H9 (cell line): ENCODE measurements at regions not wholly inside any gene's neighbourhood (a gene's known extent, or its start where the extent isn't known, plus 50 kb on each side); places are given as distances from the start of the nearest gene placed in this dataset.
A peak's percentile ranks its signal among the peaks of the same experiment; 100 is the strongest.

Source experiments
- DNase-seq: peaks from one replicate; pipeline ENCODE4 v3.0.0-alpha.2; 2017
- H2AFZ ChIP-seq: one replicate; pipeline ENCODE4 v1.6.1; 2013; ENCODE audit warnings: mild to moderate bottlenecking, low read length, control low read depth, moderate library complexity
- H2AK5ac ChIP-seq: 2 replicates; pipeline ENCODE4 v1.6.1; 2013; ENCODE audit warnings: low read length, control low read depth, mixed read lengths; ENCODE audit not compliant: insufficient read length
- H2BK120ac ChIP-seq: one replicate; pipeline ENCODE4 v1.6.1; 2013; ENCODE audit warnings: low read depth, mild to moderate bottlenecking, low read length, control low read depth, inconsistent platforms; ENCODE audit not compliant: poor library complexity, severe bottlenecking
- H2BK12ac ChIP-seq: 2 replicates; pipeline ENCODE4 v1.6.1; 2013; ENCODE audit warnings: low read length, control low read depth, mixed read lengths, low read depth; ENCODE audit not compliant: insufficient read length
- H2BK15ac ChIP-seq: 2 replicates; pipeline ENCODE4 v1.6.1; 2013; ENCODE audit warnings: low read depth, low read length, control low read depth
- H2BK20ac ChIP-seq: one replicate; pipeline ENCODE4 v1.6.1; 2013; ENCODE audit warnings: low read depth, mild to moderate bottlenecking, low read length, control low read depth, inconsistent platforms; ENCODE audit not compliant: poor library complexity, severe bottlenecking
- H2BK5ac ChIP-seq: 2 replicates; pipeline ENCODE4 v1.6.1; 2013; ENCODE audit warnings: low read length, control low read depth, mixed read lengths; ENCODE audit not compliant: insufficient read length
- H3K14ac ChIP-seq: 2 replicates; pipeline ENCODE4 v1.6.1; 2013; ENCODE audit warnings: low read length, control low read depth; ENCODE audit not compliant: insufficient read depth
- H3K18ac ChIP-seq: 2 replicates; pipeline ENCODE4 v1.6.1; 2013; ENCODE audit warnings: low read depth, mild to moderate bottlenecking, mixed read lengths, low read length, control low read depth; ENCODE audit not compliant: insufficient read length
- H3K23ac ChIP-seq: 2 replicates; pipeline ENCODE4 v1.6.1; 2013; ENCODE audit warnings: low read length, control low read depth, mixed read lengths, low read depth; ENCODE audit not compliant: insufficient read length
- H3K23me2 ChIP-seq: 2 replicates; pipeline ENCODE4 v1.6.1; 2013; ENCODE audit warnings: low read depth, mild to moderate bottlenecking, mixed read lengths, low read length, control low read depth; ENCODE audit not compliant: insufficient read length, poor library complexity, severe bottlenecking
- H3K27ac ChIP-seq: 2 replicates; pipeline ENCODE4 v1.5.1; 2013; ENCODE audit warnings: low read length, control low read depth, mixed read lengths, low read depth; ENCODE audit not compliant: insufficient read length
- H3K27me3 ChIP-seq: 2 replicates; pipeline ENCODE4 v1.6.1; 2013; ENCODE audit warnings: low read length, control low read depth, inconsistent platforms; ENCODE audit not compliant: insufficient read depth
- H3K4ac ChIP-seq: 2 replicates; pipeline ENCODE4 v1.6.1; 2013; ENCODE audit warnings: low read depth, mild to moderate bottlenecking, control low read depth, inconsistent platforms, low read length, moderate library complexity
- H3K4me1 ChIP-seq: 2 replicates; pipeline ENCODE4 v1.6.1; 2013; ENCODE audit warnings: low read length, control low read depth, inconsistent platforms; ENCODE audit not compliant: insufficient read depth
- H3K4me2 ChIP-seq: 2 replicates; pipeline ENCODE4 v1.6.1; 2013; ENCODE audit warnings: low read length, control low read depth, mixed read lengths; ENCODE audit not compliant: insufficient read length, insufficient read depth
- H3K56ac ChIP-seq: 2 replicates; pipeline ENCODE4 v1.6.1; 2013; ENCODE audit warnings: low read depth, mild to moderate bottlenecking, mixed read lengths, low read length, control low read depth; ENCODE audit not compliant: insufficient read length
- H3K79me1 ChIP-seq: 2 replicates; pipeline ENCODE4 v1.6.1; 2013; ENCODE audit warnings: low read depth, mild to moderate bottlenecking, moderate library complexity, low read length, control low read depth, inconsistent platforms; ENCODE audit not compliant: insufficient read depth, poor library complexity, severe bottlenecking
- H3K79me2 ChIP-seq: 2 replicates; pipeline ENCODE4 v1.6.1; 2013; ENCODE audit warnings: low read length, control low read depth, inconsistent platforms; ENCODE audit not compliant: insufficient read depth
- H3K9ac ChIP-seq: 2 replicates; pipeline ENCODE4 v1.6.1; 2013; ENCODE audit warnings: low read length, control low read depth, mixed read lengths; ENCODE audit not compliant: insufficient read length; ENCODE audit errors: extremely low read depth
- H3K9me3 ChIP-seq: one replicate; pipeline ENCODE4 v1.6.1; 2013; ENCODE audit warnings: low read depth, low read length, inconsistent platforms; ENCODE audit not compliant: control insufficient read depth
- H3T11ph ChIP-seq: one replicate; pipeline ENCODE4 v1.6.1; 2013; ENCODE audit warnings: mild to moderate bottlenecking, low read length, control low read depth, inconsistent platforms
- H4K20me1 ChIP-seq: one replicate; pipeline ENCODE4 v1.6.1; 2013; ENCODE audit not compliant: control insufficient read depth, insufficient read length, insufficient read depth
- H4K5ac ChIP-seq: 2 replicates; pipeline ENCODE4 v1.6.1; 2013; ENCODE audit warnings: low read depth, mild to moderate bottlenecking, mixed read lengths, low read length, control low read depth; ENCODE audit not compliant: insufficient read length
- H4K8ac ChIP-seq: replicated peaks from 2 replicates; pipeline ENCODE4 v1.6.1; 2013; ENCODE audit warnings: low read length, control low read depth, mixed read lengths, low read depth; ENCODE audit not compliant: insufficient read length
- H4K91ac ChIP-seq: 2 replicates; pipeline ENCODE4 v1.6.1; 2013; ENCODE audit warnings: low read depth, mild to moderate bottlenecking, moderate library complexity, mixed read lengths, low read length, control low read depth; ENCODE audit not compliant: insufficient read length
- H3K27ac Mint-ChIP-seq, 3 experiments: 2 replicates in 2 of 3; 3 replicates in 1 of 3; pipeline ENCODE4 v1.8.0; 2020 to 2021; ENCODE audit warnings: mixed read lengths in 3 of 3, mild to moderate bottlenecking in 1 of 3, moderate library complexity in 1 of 3
- H3K27me3 Mint-ChIP-seq: 2 replicates; pipeline ENCODE4 v1.8.0; 2021; ENCODE audit warnings: low read depth, mild to moderate bottlenecking, moderate library complexity, mixed read lengths
- H3K36me3 Mint-ChIP-seq, 3 experiments: 2 replicates in 2 of 3; 3 replicates in 1 of 3; pipeline ENCODE4 v1.8.0; 2020 to 2021; ENCODE audit warnings: low read depth in 3 of 3, mixed read lengths in 3 of 3; ENCODE audit not compliant: insufficient read depth in 1 of 3
- H3K4me1 Mint-ChIP-seq, 2 experiments: 2 replicates each; pipeline ENCODE4 v1.8.0; 2020; ENCODE audit warnings: mixed read lengths in 2 of 2
- H3K4me3 Mint-ChIP-seq, 2 experiments: 2 replicates in 1 of 2; 3 replicates in 1 of 2; pipeline ENCODE4 v1.8.0; 2020 to 2021; ENCODE audit warnings: mild to moderate bottlenecking in 2 of 2, mixed read lengths in 2 of 2, moderate library complexity in 1 of 2
- H3K9me3 Mint-ChIP-seq, 2 experiments: 2 replicates in 1 of 2; 3 replicates in 1 of 2; pipeline ENCODE4 v1.8.0; 2020; ENCODE audit warnings: mild to moderate bottlenecking in 2 of 2, mixed read lengths in 2 of 2, moderate library complexity in 1 of 2
- WGBS: extraction: QIAGEN DNeasy Blood & Tissue Kit; methylation state at CpG from one replicate; pipeline ENCODE4 v1.1.7; 2013; ENCODE audit warnings: missing lambda C conversion rate, low lambda C conversion rate, mixed read lengths; ENCODE audit not compliant: insufficient read length; ENCODE audit errors: extremely low coverage; 5-methylcytosine and 5-hydroxymethylcytosine counted together
- TF ChIP-seq, protein P1 (sequence below): fragments of 200-600 bp; sonication (generic); conservative IDR thresholded peaks from 3 replicates; pipeline ENCODE4 v1.8.0; 2021; ENCODE audit warnings: antibody characterized with exemption, mild to moderate bottlenecking

DNA sequence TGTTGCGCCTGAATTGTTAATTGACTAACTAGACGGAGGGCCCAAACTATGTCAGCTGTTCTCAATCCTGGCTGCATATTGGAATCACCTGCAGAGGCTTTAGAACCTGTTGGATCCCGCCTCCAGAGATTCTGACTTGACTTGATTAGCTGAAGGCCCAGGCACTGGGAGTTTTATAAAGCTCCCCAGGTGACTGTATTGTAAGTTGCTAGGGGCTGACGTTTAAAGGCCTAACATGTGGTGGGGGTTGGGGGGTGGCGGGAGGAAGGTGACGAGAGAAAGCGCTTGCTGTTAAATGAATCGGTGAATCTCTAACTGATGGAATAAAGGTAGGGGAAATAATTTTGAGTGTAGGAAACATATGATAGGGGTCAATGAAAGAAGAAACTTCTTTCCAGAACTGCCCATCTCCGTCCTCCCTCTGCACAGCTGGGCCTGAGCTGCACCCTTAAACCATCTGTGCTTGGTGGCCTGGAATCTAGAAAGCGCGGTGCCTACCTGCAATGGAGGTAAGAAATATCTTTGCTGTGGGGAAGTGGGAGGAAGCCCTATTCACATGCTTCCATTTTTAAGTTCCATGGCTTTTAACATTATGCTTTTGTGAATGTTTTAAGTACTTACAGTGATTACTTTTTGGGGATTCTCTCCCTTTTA lies 225.0 kb upstream of the FAM3C start:
- peak overlapping the region; percentile 47 for H3K4me2 ChIP-seq
- H2BK12ac ChIP-seq = peak overlapping the region; percentile 57
- no peak overlapping the region for H2BK120ac ChIP-seq
- H3K27me3 ChIP-seq = no peaks in the 10 kb centered on the region
- no peak overlapping the region for H4K5ac ChIP-seq
- Mint-ChIP-seq H3K27ac (peak overlapping the region; percentile 10 to 91 (median 90); a peak in 6 of 7 replicates), H3K4me3 (peak overlapping the region in 1 of 2 experiments; percentile 74; a peak in 3 of 5 replicates), H3K9me3 (peaks cover 9 to 16% of the 10 kb centered on the region in 2 experiments), H3K27me3 (no peaks in the 10 kb centered on the region; the same call in 1 of the 2 replicates), H3K36me3 (peaks cover 7 to 9% (median 8%) of the 10 kb centered on the region in 3 experiments), H3K4me1 (peaks cover 16 to 30% of the 10 kb centered on the region in 2 experiments)
- TF ChIP-seq, protein P1, sequence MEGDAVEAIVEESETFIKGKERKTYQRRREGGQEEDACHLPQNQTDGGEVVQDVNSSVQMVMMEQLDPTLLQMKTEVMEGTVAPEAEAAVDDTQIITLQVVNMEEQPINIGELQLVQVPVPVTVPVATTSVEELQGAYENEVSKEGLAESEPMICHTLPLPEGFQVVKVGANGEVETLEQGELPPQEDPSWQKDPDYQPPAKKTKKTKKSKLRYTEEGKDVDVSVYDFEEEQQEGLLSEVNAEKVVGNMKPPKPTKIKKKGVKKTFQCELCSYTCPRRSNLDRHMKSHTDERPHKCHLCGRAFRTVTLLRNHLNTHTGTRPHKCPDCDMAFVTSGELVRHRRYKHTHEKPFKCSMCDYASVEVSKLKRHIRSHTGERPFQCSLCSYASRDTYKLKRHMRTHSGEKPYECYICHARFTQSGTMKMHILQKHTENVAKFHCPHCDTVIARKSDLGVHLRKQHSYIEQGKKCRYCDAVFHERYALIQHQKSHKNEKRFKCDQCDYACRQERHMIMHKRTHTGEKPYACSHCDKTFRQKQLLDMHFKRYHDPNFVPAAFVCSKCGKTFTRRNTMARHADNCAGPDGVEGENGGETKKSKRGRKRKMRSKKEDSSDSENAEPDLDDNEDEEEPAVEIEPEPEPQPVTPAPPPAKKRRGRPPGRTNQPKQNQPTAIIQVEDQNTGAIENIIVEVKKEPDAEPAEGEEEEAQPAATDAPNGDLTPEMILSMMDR = no peak
- 0 out of 2 replicates have a peak overlapping the region, but pooled peaks have one; percentile 53 for H3K14ac ChIP-seq
- no peak overlapping the region for H4K91ac ChIP-seq
- peak overlapping the region; percentile 57 for H3K18ac ChIP-seq
- H3K9ac ChIP-seq = no peak overlapping the region
- H3K23ac ChIP-seq = no peak overlapping the region
- no peak overlapping the region; the same call in 1 of the 2 replicates for H3K4ac ChIP-seq
- WGBS = no CpG with 5 or more reads among the region's 11 CpGs
- no peaks in the 10 kb centered on the region for H3K79me2 ChIP-seq
- H3K27ac ChIP-seq = no peak overlapping the region
- peak; percentile 63 for DNase-seq
- H3K23me2 ChIP-seq = no peaks in the 10 kb centered on the region
- H3T11ph ChIP-seq = no peak overlapping the region
- H3K4me1 ChIP-seq = no peaks in the 10 kb centered on the region; the same call in 1 of the 2 replicates
- H3K79me1 ChIP-seq = no peaks in the 10 kb centered on the region
- no peaks in the 10 kb centered on the region for H3K9me3 ChIP-seq
- no peak overlapping the region for H2BK15ac ChIP-seq
- no peak overlapping the region for H3K56ac ChIP-seq
- H2BK5ac ChIP-seq = no peak overlapping the region
- H2BK20ac ChIP-seq = peak overlapping the region; percentile 90
- H4K8ac ChIP-seq = no peak overlapping the region
- no peak overlapping the region for H2AK5ac ChIP-seq
- H2AFZ ChIP-seq = peak overlapping the region; percentile 87
- H4K20me1 ChIP-seq = no peaks in the 10 kb centered on the region
